HG02840 (cell line): ENCODE measurements at regions not wholly inside any gene's neighbourhood (a gene's known extent, or its start where the extent isn't known, plus 50 kb on each side); places are given as distances from the start of the nearest gene placed in this dataset.
"Not testable (repeated sequence)": the region's sequence is repeated elsewhere in the genome, so short reads cannot be mapped to it uniquely, and the experiment has no call there.

Experiments
- ATAC-seq: cut with Tn5 transposase; IDR thresholded peaks from one replicate; pipeline ENCODE4 v1.9.1; 2021; ENCODE audit warnings: mild to moderate bottlenecking, moderate library complexity, moderate number of reproducible peaks; ENCODE audit not compliant: unreplicated experiment, low FRiP score

DNA sequence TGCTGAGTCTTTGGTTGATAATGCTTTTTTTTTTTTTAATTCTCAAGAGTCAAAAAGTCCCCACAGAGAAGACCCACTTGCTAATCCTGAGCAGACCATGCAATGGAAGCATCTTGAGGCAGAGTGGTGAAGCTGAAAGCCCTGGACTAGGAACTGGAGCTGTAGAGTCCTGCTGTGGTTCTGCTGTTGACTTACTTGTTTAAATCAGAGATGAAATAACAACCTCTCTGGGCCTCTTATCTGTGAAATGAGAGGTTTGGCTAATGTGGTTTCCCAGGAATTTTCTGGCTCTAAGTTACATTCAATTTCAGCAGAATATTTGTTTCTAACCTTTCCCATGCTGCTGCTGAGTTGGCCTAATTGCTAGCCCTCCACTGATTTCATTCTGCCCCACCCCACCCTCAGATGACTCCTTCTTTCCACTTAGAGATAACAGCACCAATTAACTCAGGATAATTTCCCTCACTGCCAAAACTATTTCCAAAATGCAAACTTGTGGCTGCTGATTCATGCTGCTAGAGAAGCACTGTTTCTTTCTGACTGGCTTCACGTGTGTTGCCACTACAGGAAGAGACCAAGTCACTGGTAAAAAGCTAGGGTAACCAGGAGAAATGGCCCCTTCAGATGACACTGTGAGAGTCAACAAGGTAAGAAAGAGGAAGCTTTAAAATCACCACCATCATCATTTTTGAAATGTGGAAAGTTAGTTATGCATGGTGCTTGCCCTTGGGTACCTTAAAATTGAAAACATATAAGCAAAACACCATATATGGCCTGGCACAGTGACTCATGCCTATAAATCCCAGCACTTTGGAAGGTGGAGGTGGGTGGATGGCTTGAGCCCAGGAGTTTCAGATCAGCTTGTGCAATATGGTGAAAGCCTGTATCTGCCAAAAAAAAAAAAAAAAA lies 326.4 kb downstream of the DCHS2 start:
- no peak for ATAC-seq

- no peak for ATAC-seq
Observed at GRCh38 chr4:154160519-154161301, 330.9 kb downstream of the DCHS2 start.

- no peak for ATAC-seq
Observed at GRCh38 chr4:154158361-154159155, 333.0 kb downstream of the DCHS2 start.

DNA sequence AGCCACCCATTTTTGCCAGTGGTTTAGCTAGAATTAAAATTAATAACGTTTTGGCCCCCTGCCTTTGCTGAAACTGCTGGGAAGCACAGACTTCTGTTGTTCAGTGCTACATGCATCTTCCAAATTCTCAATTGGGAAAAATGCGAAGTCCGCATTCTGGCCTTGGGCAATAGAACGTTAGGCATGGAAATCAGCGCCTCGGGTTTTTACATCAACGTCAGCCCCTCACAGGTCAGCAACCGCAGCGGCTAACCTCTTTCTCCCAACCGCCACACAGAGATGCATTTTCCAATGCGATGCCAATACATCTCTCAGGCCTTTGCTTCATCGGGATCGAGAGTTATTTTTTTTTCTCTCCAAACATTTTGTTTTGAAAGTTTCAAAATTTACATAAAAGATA lies 339.1 kb downstream of the DCHS2 start:
- no peak for ATAC-seq

DNA sequence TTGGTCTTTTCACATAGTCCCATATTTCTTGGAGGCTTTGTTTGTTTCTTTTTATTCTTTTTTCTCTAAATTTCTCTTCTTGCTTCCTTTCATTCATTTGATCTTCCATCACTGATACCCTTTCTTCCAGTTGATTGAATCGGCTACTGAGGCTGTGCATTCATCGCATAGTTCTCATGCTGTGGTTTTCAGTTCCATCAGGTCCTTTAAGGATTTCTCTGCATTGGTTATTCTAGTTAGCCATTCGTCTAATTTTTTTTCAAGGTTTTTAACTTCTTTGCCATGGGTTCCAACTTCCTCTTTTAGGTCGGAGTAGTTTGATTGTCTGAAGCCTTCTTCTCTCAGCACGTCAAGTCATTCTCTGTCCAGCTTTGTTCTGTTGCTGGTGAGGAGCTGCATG lies 342.4 kb downstream of the DCHS2 start:
- not testable (repeated sequence) for ATAC-seq

DNA sequence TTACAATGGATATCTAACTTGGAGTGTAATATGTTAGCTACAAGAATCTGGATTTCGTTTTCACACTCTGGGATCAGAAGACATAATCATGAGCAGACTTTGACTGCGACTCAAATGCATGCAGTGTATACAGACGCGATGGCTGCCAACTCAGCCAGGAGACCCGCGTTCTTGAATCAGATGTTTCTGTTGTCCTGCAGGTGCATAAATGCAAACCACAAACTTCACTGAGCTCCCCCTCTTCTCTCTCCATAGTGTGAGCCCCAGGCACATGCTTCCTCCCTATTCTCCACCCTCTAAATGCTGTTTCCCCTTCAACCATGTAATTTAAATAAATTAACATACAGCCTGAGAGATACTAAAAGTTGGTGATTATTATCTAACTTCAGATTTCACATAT lies 347.9 kb downstream of the DCHS2 start:
- no peak for ATAC-seq

GRCh38 chr4:154142664-154143063 lies 348.9 kb downstream of the DCHS2 start:
- no peak for ATAC-seq

DNA sequence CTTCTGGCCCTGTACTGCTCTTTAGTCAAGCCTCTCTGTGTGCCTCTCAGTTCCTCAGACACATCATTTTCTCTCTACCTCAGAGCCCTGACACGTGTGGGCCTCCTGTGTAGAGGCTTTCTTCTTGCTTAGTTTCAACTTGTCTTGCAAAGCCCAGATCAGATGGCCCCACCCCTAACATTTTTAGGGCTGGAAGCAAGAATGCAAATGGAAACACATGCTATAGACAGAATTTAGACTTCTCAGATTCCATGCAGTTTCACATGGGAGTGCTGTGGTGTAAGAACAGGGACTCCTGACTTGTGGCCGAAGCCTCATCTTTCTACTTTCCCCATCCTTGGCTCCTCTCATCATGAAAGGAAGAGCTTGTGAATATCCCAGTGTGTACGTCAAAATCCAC lies 350.7 kb downstream of the DCHS2 start:
- ATAC-seq, result no peak

GRCh38 chr4:154137320-154137905 lies 348.5 kb upstream of the SFRP2 start:
- no peak for ATAC-seq

DNA sequence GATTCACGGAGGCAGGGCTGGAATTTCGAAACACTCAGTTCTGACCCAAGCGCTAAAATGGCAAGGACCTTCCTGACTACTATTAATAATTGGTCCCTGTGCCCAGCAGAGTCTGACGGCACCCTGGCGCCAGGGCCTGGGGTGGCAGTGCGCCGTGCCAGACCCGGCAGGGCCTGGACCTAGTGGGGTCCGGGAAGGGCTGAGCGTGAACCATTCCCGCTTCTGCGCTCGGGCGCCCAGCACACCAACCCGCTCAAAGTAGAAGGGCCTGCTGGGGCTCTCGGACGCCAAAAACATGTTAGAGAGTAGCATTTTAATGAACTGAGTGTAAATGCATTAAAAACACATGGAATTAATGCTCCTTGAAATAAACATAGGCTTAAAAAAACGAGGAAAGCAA lies 346.7 kb upstream of the SFRP2 start:
- ATAC-seq, result no peak

DNA sequence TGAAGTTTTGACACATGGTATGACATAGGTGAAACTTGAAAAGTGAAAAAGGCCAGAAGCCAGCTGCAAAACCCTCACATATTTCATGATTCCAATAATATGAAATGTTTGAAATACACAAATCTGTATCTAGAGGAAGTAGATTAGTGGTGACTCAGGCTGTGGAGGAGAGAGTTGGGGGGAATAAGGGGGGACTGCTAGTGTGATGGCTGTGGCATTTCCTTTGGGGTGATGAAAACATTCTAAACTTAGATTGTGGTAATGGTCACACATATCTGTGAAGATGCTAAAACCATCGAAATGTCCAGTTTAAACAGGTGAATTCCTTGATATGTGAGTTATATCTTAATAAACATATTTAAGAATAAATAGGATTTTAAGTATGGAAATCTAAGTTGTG lies 343.5 kb upstream of the SFRP2 start:
- no peak for ATAC-seq

- no peak for ATAC-seq
Observed at GRCh38 chr4:154126276-154126675, 337.4 kb upstream of the SFRP2 start.

GRCh38 chr4:154125340-154125739 lies 336.5 kb upstream of the SFRP2 start:
- ATAC-seq, result no peak

- ATAC-seq, result no peak
Observed at GRCh38 chr4:154124539-154125255, 335.8 kb upstream of the SFRP2 start.

DNA sequence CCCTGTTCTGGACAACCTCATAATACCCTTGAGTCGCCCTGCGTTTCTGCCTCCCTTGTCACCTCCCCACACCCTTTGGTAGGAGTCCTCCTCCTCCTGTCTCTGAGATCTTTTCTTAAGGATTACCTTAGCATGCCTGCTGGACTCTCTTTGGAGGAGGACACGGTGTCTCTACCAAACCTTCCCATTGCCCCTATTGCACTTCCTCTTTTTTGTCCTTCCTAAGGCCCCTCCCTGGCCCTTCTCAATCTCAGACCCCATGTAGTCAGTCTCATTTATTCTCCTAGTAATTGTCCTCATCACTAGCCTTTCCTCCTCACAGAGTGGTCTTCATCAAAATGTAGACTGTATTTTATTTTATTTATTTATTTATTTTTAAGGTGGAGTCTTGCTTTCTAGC lies 335.0 kb upstream of the SFRP2 start:
- no peak for ATAC-seq

DNA sequence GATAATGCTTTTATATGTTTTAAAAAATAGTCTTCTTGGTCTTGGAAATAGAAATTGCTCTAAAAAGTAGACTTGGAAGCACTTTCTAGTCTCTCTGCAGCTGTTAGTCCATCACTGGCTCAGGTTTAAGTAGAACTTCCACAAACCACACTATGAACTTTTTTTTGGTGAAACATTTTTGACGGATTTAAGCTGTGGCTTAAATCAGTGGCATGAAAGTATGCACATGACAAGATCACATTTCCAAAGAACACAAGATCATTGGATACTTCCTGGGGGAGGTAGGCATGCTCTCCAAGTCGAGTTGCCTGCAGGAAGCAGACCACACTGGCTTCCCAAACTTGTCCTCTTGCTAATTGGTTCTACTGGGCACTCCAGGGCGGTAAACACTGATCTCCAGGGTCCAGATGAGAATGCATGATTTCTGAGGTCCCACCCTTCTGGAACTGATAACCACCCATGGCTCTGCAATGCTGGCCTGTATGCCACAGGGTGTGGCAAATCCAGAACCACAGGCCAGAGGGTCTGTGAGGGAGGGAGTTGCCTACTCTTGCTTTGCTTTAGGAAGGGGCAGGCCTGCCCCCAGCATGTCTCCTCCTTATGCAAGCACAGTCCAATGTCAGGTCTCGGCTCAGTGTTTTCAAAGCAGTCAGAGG lies 331.9 kb upstream of the SFRP2 start:
- ATAC-seq, result no peak

DNA sequence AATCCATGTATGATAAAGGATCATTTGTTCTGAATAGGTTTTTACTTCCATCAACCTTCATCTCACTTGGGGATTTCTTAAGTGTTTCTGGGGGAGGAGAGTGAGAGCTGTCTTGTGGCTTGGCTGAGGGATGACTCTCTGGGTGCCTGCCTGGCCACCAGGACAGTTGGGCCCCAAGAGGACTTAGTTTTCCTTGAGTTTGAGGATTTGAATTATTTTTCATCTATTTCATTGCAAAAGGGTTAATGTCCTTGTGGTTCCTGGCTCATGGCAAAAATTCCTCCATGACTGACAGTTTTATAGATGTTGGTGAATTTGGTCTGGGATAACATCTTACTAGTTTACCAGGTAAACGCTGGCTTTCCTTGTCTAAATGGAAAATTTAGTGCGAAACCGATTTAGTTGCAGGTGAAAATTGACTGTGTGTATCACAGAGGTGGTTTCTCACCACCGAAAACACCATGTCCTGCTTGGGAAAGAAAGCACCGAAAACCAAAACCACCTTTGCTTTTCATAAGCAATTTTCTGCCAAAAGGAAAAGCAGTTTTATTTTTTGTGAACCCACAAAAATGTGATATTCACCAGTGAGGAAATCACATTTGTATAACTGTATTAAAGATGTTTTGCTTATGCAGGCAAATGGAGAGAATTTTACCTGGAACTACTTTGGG lies 331.3 kb upstream of the SFRP2 start:
- no peak for ATAC-seq

GRCh38 chr4:154119317-154119716 lies 330.4 kb upstream of the SFRP2 start:
- ATAC-seq, result no peak

DNA sequence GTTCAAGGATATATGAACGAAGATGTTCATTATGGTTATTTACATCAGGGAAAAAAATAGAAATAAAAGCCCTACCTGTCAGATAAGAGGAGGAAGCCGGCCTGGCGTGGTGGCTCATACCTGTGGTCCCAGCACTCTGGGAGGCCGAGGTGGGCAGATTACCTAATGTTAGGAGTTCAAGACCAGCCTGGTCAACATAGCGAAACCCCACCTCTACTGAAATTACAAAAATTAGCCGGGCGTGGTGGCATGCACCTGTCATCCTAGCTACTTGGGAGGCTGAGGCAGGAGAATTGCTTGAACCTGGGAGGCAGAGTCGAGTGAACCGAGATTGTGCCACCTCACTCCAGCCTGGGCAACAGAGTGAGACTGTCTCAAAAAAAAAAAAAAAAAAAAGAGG lies 328.8 kb upstream of the SFRP2 start:
- ATAC-seq, result not testable (repeated sequence)
